NCI-H510A (cell line): ENCODE measurements at regions not wholly inside any gene's neighbourhood (a gene's known extent, or its start where the extent isn't known, plus 50 kb on each side); places are given as distances from the start of the nearest gene placed in this dataset.
A peak's percentile ranks its signal among the peaks of the same experiment; 100 is the strongest.
"Not testable (repeated sequence)": the region's sequence is repeated elsewhere in the genome, so short reads cannot be mapped to it uniquely, and the experiment has no call there.

ENCODE experiments used
- DNase-seq: peaks from one replicate; lab custom pipeline; 2025; lab: John Stamatoyannopoulos, UW

DNA sequence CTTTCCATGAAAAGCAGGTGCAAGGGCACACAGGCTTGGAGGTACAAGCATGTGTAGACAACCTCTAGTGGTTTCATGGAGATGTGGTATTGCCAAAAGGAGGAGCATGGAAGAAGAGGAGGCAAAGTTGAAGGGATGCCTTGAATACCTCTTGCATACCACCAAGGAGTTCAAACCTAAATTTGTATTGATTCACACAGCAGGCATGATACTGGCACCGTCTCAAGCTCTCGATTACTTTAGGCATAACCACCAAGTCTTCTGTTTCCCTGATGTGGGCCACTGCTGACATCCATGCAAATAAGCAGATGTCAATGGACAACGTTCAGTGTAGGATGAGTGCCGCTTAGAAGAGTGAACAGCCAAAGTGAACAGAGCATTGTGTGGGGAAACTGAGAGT is 87.1 kb downstream of the SCN11A start:
- DNase-seq, result no peak

DNA sequence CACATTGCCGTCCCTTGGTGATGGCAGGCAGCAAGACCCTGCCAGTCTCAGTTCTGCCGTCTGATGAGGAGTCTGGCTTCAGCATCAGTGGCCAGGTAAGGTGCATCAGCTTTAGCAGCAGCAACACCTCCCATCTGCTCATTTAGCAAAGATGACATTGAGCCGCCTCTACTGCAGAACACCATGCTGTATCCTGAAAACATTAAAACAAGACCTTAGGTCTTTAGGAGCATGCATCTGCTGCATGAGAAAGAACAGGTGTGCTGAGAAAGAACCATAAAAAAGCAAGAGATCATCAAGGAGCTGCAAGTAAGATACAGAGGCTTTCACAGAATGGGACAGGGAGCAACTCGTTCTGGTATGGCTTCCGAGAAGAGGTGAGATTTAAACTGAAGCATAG is 87.5 kb downstream of the SCN11A start:
- DNase-seq, result no peak

DNA sequence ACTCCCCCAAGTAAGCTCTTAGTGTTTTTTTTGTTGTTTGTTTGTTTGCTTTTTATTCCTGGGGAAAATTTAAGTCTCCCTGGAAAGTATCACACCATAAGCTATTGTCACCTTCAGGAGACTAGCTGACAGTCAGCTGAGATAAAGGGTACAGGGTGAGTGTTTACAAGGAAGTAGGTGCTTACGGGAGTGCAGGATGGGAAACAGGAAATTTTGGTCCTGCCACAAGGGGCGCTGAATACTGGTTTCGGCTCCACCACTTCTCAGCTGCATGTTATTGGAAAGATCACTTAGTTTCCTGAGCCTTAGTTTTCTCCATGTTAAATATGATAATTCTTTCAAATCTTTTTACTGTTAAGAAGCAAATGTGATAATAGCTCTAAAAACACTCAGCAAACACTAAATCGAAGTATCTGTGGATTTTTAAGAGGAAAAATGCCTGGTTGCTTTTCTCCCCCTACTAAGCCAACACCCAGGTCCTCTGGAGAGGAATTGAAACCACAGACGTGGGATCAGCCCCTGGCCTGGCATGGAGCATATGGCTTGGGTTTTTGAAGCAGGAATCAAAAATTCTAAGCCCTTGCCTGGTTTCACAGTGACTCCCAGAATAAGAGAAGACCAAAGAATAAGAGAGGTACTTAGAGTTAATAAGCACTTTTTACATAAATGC is 90.7 kb downstream of the SCN11A start:
- peak; percentile 27 for DNase-seq

- DNase-seq, result no peak
These were observed 91.6 kb downstream of the SCN11A start for GRCh38 chr3:38960042-38960622.

DNA sequence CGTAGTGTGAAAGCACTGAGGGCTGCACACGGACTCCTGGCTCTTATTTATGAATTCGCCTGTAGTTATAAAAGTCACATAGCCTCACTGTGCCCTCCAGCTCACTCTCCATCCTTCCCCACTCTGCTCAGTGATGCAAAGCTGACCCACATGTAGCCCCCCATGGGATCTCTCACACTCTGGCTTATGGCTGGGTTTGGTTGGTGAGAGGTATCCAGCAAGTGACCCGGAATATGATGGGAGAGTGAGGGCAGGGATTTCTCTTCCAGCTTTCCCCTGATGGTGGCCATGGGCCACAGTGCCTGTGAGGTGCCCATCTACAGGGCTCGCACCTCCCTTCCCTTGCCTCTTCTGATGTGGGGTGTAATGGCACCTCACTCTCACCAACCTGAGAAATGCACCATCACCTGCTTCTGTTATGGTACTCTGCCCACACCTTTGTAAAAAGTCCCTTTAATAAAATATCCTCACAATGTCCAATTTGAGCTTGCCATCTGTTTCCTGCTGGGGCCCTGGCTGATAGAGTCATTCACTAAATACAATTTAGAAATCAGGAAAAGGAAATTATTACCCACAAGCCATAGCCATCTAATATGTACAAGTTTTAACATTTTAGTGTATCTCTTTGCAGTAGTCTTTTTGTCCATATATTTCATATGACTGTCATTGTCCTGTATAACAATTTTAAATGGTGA is 93.6 kb downstream of the SCN11A start:
- DNase-seq, result no peak

GRCh38 chr3:38957296-38957695 is 94.4 kb downstream of the SCN11A start:
- DNase-seq, result no peak

DNA sequence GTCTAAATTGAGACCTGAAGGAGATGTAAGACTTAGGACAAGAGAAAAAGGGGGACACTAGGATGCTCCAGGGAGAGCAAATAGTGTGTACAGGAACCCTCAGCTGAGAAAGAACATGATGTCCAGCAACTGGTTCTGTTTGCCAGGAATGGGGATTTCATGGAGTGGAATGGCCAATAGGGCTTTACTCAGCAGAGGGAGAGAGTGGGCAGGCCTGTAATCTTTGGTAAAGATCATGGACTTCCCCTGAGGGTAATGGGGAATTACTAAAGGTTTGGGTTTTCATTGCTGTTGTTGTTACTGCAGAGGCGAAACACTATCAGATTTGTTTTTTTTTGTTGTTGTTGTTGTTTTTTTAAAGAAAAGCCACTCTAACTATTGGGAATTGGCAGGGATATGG is 99.0 kb downstream of the SCN11A start:
- no peak for DNase-seq

DNA sequence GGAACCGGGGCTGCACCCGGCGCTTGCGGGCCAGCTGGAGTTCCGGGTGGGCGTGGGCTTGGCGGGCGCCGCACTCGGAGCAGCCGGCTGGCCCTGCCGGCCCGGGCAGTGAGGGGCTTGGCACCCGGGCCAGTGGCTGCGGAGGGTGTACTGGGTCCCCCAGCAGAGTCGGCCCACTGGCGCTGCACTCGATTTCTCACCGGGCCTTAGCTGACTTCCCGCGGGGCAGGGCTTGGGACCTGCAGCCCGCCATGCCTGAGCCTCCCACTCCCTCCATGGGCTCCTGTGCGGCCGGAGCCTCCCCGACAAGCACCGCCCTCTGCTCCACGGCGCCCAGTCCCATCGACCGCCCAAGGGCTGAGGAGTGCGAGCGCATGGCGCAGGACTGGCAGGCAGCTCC is 100.6 kb downstream of the SCN11A start:
- DNase-seq, result not testable (repeated sequence)

GRCh38 chr3:38950581-38950980 is 101.2 kb downstream of the SCN11A start:
- no peak for DNase-seq

GRCh38 chr3:38949994-38950393 is 101.8 kb downstream of the SCN11A start:
- DNase-seq, result no peak

DNA sequence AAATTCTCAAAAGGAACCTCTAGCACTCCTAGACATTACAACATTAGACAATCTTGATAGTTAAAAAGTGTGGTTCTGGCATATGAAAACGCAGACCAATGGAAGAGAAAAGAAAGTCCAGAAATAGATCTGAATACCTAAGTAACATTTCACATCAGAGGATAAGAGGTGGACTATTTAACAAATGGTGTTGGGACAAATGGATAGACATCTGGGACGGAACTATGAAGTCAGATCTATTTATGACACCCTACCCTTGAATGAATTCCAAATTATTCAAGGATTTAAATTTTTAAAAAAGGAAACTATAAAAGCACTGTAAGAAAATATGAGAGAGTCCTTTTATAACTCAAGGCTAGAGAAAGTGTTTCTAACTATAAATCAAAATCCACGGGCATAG is 111.3 kb downstream of the SCN11A start:
- no peak for DNase-seq

DNA sequence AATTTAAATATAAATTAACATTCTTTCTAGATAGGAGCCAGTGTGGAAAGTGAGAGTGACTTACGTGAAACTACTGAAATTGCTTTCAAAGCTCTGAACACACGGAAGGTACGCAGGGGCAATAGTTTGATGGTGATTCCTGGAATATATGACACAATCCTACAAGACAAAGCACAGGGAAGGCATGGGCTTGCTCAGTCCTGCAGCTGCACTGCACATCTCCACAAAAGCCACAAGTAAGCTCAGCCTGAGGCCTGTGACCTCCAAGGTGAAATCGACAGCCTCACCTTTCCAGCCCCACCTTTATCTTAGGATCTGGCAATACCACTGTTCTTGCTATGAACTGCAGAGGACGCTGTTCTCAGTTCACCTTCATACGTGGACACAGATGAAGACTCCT is 109.3 kb upstream of the SCN10A start:
- DNase-seq, result no peak

DNA sequence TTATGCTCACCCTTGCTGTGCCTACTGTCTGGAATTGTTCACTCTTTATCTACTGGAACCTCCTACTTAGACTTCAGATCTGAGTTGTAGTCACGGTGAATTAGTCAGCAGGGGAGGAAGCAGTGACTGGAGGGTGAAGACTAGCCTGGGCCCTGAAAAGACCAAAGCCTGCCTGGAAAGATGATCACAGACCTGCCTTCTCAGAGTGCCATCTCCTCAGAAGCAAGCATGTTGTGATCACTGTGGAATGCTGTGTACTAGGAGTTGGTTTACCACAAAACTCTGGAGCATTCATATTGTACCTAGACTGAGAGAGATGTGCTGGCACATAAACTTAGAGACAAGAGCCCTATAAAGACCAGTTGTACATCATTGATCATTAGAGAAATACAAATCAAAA is 100.7 kb upstream of the SCN10A start:
- DNase-seq, result no peak

DNA sequence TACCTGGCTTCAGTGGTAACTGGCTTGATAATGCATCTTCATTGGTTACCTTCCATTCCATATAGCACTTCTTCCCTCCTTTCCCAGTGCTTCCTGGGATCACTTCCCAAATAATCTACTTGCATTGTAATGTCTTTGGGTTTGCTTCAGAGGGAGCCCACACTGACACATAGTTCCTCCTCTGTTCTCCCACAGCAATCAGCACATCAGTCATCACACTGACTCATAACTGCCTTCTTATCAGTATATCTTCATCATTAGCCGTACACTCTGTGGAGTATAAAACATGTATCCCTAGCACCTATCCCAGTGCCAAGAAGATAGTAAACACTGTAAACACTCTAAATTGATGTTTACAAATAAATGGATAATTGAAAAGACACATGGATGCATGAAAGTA is 91.4 kb upstream of the SCN10A start:
- no peak for DNase-seq

GRCh38 chr3:38890426-38890825 is 74.4 kb upstream of the SCN10A start:
- no peak for DNase-seq

- DNase-seq, result no peak
These were observed 62.6 kb upstream of the SCN10A start for GRCh38 chr3:38878646-38879045.
